SK-N-SH (cell line): ENCODE measurements at regions not wholly inside any gene's neighbourhood (a gene's known extent, or its start where the extent isn't known, plus 50 kb on each side); places are given as distances from the start of the nearest gene placed in this dataset.

Experiments
- CTCF ChIA-PET: fragments of 300-600, 350-600 bp; formaldehyde crosslinking; extraction: SDS; loops from one replicate; lab custom pipeline; 2021; lab: Yijun Ruan, JAX
- POLR2A ChIA-PET: fragments of 350-600 bp; sonication (Branson Sonifier 250); formaldehyde crosslinking; extraction: SDS; loops from one replicate; lab custom pipeline; 2020; ENCODE audit warnings: antibody characterized with exemption, inconsistent platforms; lab: Yijun Ruan, JAX
- DNase-seq: peaks from one replicate; pipeline ENCODE4 v3.0.0; 2012
- H2AFZ ChIP-seq: fragments of 200-600 bp; sonication (generic); 2 replicates; pipeline ENCODE4 v1.8.1; 2016; ENCODE audit warnings: antibody characterized with exemption, mild to moderate bottlenecking, low read depth
- H3F3A ChIP-seq: fragments of 200-600 bp; sonication (generic); replicated peaks from 2 replicates; pipeline ENCODE3; 2016; ENCODE audit warnings: antibody characterized with exemption, mild to moderate bottlenecking; ENCODE audit not compliant: insufficient read depth
- H3K27ac ChIP-seq, 2 experiments: fragments of 200-500 bp in 1 of 2; fragments of 200-600 bp in 1 of 2; sonication (Bioruptor generic) in 1 of 2; sonication (generic), shearing (Covaris generic) in 1 of 2; 2 replicates each; pipeline versions ENCODE4 v1.5.1 to v1.6.1; 2014 to 2016; ENCODE audit warnings: low read depth in 2 of 2, inconsistent platforms in 1 of 2, low read length in 1 of 2, mild to moderate bottlenecking in 1 of 2, mixed read lengths in 1 of 2
- H3K27me3 ChIP-seq: fragments of 200-600 bp; sonication (generic), shearing (Covaris generic); 2 replicates; pipeline ENCODE4 v1.6.1; 2016; ENCODE audit warnings: mixed run types; ENCODE audit not compliant: insufficient read depth
- H3K36me3 ChIP-seq, 2 experiments: fragments of 200-500 bp in 1 of 2; fragments of 200-600 bp in 1 of 2; sonication (Bioruptor generic) in 1 of 2; sonication (generic) in 1 of 2; replicated peaks in 1 of 2; 2 replicates each; pipeline versions ENCODE3 to v1.5.1; 2014 to 2016; ENCODE audit warnings: low read length in 1 of 2, mild to moderate bottlenecking in 1 of 2; ENCODE audit not compliant: insufficient read depth in 2 of 2, control insufficient read depth in 1 of 2
- H3K4me1 ChIP-seq, 2 experiments: fragments of 200-500 bp in 1 of 2; fragments of 200-600 bp in 1 of 2; sonication (Bioruptor generic) in 1 of 2; sonication (generic), shearing (Covaris generic) in 1 of 2; 2 replicates each; pipeline versions ENCODE4 v1.5.1 to v1.6.1; 2014 to 2016; ENCODE audit warnings: low read depth in 1 of 2, low read length in 1 of 2, mixed run types in 1 of 2; ENCODE audit not compliant: insufficient read depth in 2 of 2, control insufficient read depth in 1 of 2
- H3K4me2 ChIP-seq: fragments of 200-600 bp; sonication (generic), shearing (Covaris generic); 2 replicates; pipeline ENCODE4 v1.6.1; 2017; ENCODE audit warnings: mixed run types
- H3K4me3 ChIP-seq, 2 experiments: fragments of 200-500 bp in 1 of 2; fragments of 200-600 bp in 1 of 2; sonication (Bioruptor generic) in 1 of 2; sonication (generic), shearing (Covaris generic) in 1 of 2; 2 replicates each; pipeline versions ENCODE4 v1.5.1 to v1.8.1; 2014 to 2016; ENCODE audit warnings: low read depth in 2 of 2, inconsistent platforms in 1 of 2, low read length in 1 of 2, mild to moderate bottlenecking in 1 of 2, mixed read lengths in 1 of 2, moderate library complexity in 1 of 2
- H3K79me2 ChIP-seq: fragments of 200-600 bp; sonication (generic); 2 replicates; pipeline ENCODE4 v1.8.1; 2017; ENCODE audit warnings: mild to moderate bottlenecking; ENCODE audit not compliant: insufficient read depth
- H3K9ac ChIP-seq: fragments of 200-600 bp; sonication (generic); 2 replicates; pipeline ENCODE4 v1.6.1; 2017; ENCODE audit warnings: mixed run types
- H3K9me2 ChIP-seq: fragments of 200-600 bp; sonication (generic); 2 replicates; pipeline ENCODE4 v1.6.1; 2017; ENCODE audit warnings: mixed run types
- H3K9me3 ChIP-seq: fragments of 200-600 bp; sonication (generic); 2 replicates; pipeline ENCODE4 v1.6.1; 2017; ENCODE audit warnings: mixed run types, mild to moderate bottlenecking, moderate library complexity
- H4K20me1 ChIP-seq: fragments of 200-600 bp; sonication (generic); 2 replicates; pipeline ENCODE4 v1.6.1; 2017; ENCODE audit warnings: mild to moderate bottlenecking, mixed run types; ENCODE audit not compliant: insufficient read depth
- CHD2 ChIP-seq: fragments of 150-350 bp; IDR thresholded peaks from 2 replicates; pipeline ENCODE4 v1.6.1; 2018; ENCODE audit warnings: low read length; ENCODE audit not compliant: partially characterized antibody
- EP300 ChIP-seq, 2 experiments: IDR thresholded peaks; 2 replicates each; pipeline versions ENCODE4 v1.4.0 to v1.6.1; 2012; ENCODE audit warnings: borderline replicate concordance in 1 of 2, low read depth in 1 of 2, low read length in 1 of 2
- EZH2phosphoT487 ChIP-seq: fragments of 200-600 bp; sonication (generic); IDR thresholded peaks from 2 replicates; pipeline ENCODE4 v1.6.1; 2017; ENCODE audit warnings: low read depth, mixed run types, mild to moderate bottlenecking, antibody characterized with exemption, moderate library complexity, borderline replicate concordance
- GATA2 ChIP-seq: sonication (generic); formaldehyde crosslinking; IDR thresholded peaks from 2 replicates; pipeline ENCODE4 v1.5.0; 2020; ENCODE audit warnings: mild to moderate bottlenecking, missing genetic modification reagents
- IRF3 ChIP-seq: fragments of 150-350 bp; IDR thresholded peaks from 2 replicates; pipeline ENCODE4 v1.6.1; 2016; ENCODE audit warnings: mild to moderate bottlenecking, low read depth, low read length
- JUND ChIP-seq: IDR thresholded peaks from 2 replicates; pipeline ENCODE4 v1.4.0; 2012
- MAX ChIP-seq: IDR thresholded peaks from 2 replicates; pipeline ENCODE4 v1.4.0; 2012; ENCODE audit warnings: low read depth
- MXI1 ChIP-seq: IDR thresholded peaks from 2 replicates; pipeline ENCODE4 v1.6.1; 2012; ENCODE audit warnings: mild to moderate bottlenecking, low read depth, low read length, improper control_type of control experiment
- POLR2AphosphoS5 ChIP-seq: IDR thresholded peaks from 2 replicates; pipeline ENCODE4 v1.6.1; 2012; ENCODE audit warnings: low read depth, low read length
- REST ChIP-seq: IDR thresholded peaks from 2 replicates; pipeline ENCODE4 v1.6.1; 2012; ENCODE audit warnings: mild to moderate bottlenecking, low read depth, low read length, moderate library complexity
- RFX5 ChIP-seq: IDR thresholded peaks from 2 replicates; pipeline ENCODE4 v1.6.1; 2012; ENCODE audit warnings: mild to moderate bottlenecking, improper control_type of control experiment, low read length
- SIN3A ChIP-seq: IDR thresholded peaks from 2 replicates; pipeline ENCODE4 v1.6.1; 2012; ENCODE audit warnings: low read depth, mild to moderate bottlenecking, low read length, moderate library complexity, borderline replicate concordance
- USF1 ChIP-seq: IDR thresholded peaks from 2 replicates; pipeline ENCODE4 v1.4.0; 2012; ENCODE audit warnings: low read depth, borderline replicate concordance
- USF2 ChIP-seq: fragments of 150-350 bp; IDR thresholded peaks from 2 replicates; pipeline ENCODE4 v1.6.1; 2017; ENCODE audit warnings: antibody characterized with exemption, low read length, low read depth, borderline replicate concordance
- YY1 ChIP-seq: IDR thresholded peaks from 2 replicates; pipeline ENCODE4 v1.4.0; 2012; ENCODE audit warnings: low read depth, mild to moderate bottlenecking

GRCh38 chr2:228545041-228545747, 363.7 kb upstream of the SPHKAP start (continued):
- TF ChIP-seq USF2 (no peak), USF1 (no peak), EZH2phosphoT487 (no peak)

GRCh38 chr2:228543117-228543516, 361.6 kb upstream of the SPHKAP start:
- H3K9ac ChIP-seq, result no peak overlapping the region
- H3K36me3 ChIP-seq, result no peaks in the 10 kb centered on the region
- no peaks in the 10 kb centered on the region for H3K9me2 ChIP-seq
- no peaks in the 10 kb centered on the region for H3K27me3 ChIP-seq
- no peak overlapping the region for H3K4me3 ChIP-seq
- ChIA-PET POLR2A (interaction anchor here (0.9 kb wide), 1 partner anchor 46 kb away, joined by 3 read pairs; no protein-coding TSS in a partner anchor), CTCF (interaction anchor here (0.9 kb wide), 1 partner anchor 15 kb away, joined by 4 read pairs; no protein-coding TSS in a partner anchor)
- DNase-seq, result no peak
- H3F3A ChIP-seq, result peaks cover 17% of the 10 kb centered on the region
- H3K4me1 ChIP-seq, result peaks cover 0 to 10% of the 10 kb centered on the region in 2 experiments; a peak in 2 of 4 replicates
- H3K4me2 ChIP-seq, result no peak overlapping the region
- TF ChIP-seq CHD2 (no peak), EZH2phosphoT487 (no peak), POLR2AphosphoS5 (no peak), RFX5 (no peak), SIN3A (no peak), JUND (no peak), EP300 (IDR thresholded peaks at IDR 0.05; ENCODE audit: borderline replicate concordance in 1 of 2, low read depth in 1 of 2, low read length in 1 of 2) (no peak), MAX (no peak), IRF3 (no peak), REST (no peak), MXI1 (no peak), GATA2 (CRISPR knock-in tag) (no peak), YY1 (no peak), USF1 (no peak)
- no peaks in the 10 kb centered on the region for H4K20me1 ChIP-seq
- H3K79me2 ChIP-seq, result no peaks in the 10 kb centered on the region
- no peaks in the 10 kb centered on the region; the same call in 1 of the 2 replicates for H3K9me3 ChIP-seq
- H3K27ac ChIP-seq, result no peak overlapping the region
- H2AFZ ChIP-seq, result no peak overlapping the region
